Gastrocnemius medialis (tissue), 4 donors: ENCODE measurements at regions not wholly inside any gene's neighbourhood (a gene's known extent, or its start where the extent isn't known, plus 50 kb on each side); places are given as distances from the start of the nearest gene placed in this dataset.

Source experiments
- ATAC-seq, 2 donors: fragments of 150-250 bp; one replicate each; pipeline ENCODE4 v1.9.1; 2016
- DNase-seq, 2 donors: peaks; one replicate each; pipeline ENCODE4 v3.0.0-alpha.2; 2019
- H3K27ac ChIP-seq, 4 donors: fragments of 200-600 bp; sonication (generic); 1 replicate in 1 of 4; 2 replicates in 3 of 4; pipeline ENCODE4 v1.5.1; 2016 to 2018; ENCODE audit warnings: mild to moderate bottlenecking in 2 of 4, moderate library complexity in 1 of 4
- H3K27me3 ChIP-seq, 3 donors: fragments of 200-600 bp; sonication (generic) in 2 of 3; 1 replicate in 1 of 3; 2 replicates in 2 of 3; pipeline versions ENCODE4 v1.5.1 to v1.6.0; 2016 to 2019; ENCODE audit warnings: mild to moderate bottlenecking in 1 of 3, moderate library complexity in 1 of 3
- H3K36me3 ChIP-seq, 2 donors: fragments of 200-600 bp; sonication (generic) in 1 of 2; one replicate each; pipeline ENCODE4 v1.5.1; 2017 to 2018
- H3K4me1 ChIP-seq, 2 donors: fragments of 200-600 bp; sonication (generic) in 1 of 2; one replicate each; pipeline ENCODE4 v1.5.1; 2016 to 2017; ENCODE audit warnings: mild to moderate bottlenecking in 2 of 2
- H3K4me3 ChIP-seq, 4 donors: fragments of 200-600 bp; sonication (generic) in 3 of 4; 1 replicate in 1 of 4; 2 replicates in 3 of 4; pipeline ENCODE4 v1.5.1; 2016 to 2019; ENCODE audit warnings: mild to moderate bottlenecking in 2 of 4
- H3K9me3 ChIP-seq, 3 donors: fragments of 200-600 bp; sonication (generic) in 2 of 3; 1 replicate in 1 of 3; 2 replicates in 2 of 3; pipeline ENCODE4 v1.5.1; 2016 to 2019
- POLR2A ChIP-seq, 2 donors: fragments of 450-650 bp; IDR thresholded peaks; one replicate each; pipeline ENCODE4 v1.6.1; 2017; ENCODE audit warnings: antibody characterized with exemption in 2 of 2, mild to moderate bottlenecking in 2 of 2, moderate library complexity in 2 of 2
- in situ Hi-C, 4 donors: fragments of 200-750 bp; cut with MboI; loops; one replicate each; pipeline versions ENCODE4 v1.15.0 to v1.8.0; 2017; ENCODE audit warnings: low sequenced_read_pairs in 4 of 4
- intact Hi-C: fragments of 100-400 bp; cut with DNase I; formaldehyde crosslinking; loops from one replicate; pipeline ENCODE4 v1.15.1; 2023; ENCODE audit warnings: low total_unique reads
- TF ChIP-seq, protein P1 (sequence below), 5 experiments: fragments of 450-650 bp in 3 of 5; fragments of 200-600 bp in 2 of 5; sonication (generic) in 2 of 5; IDR thresholded peaks in 4 of 5; conservative IDR thresholded peaks in 1 of 5; 1 replicate in 4 of 5; 2 replicates in 1 of 5; pipeline ENCODE4 v1.5.1; 2016 to 2019; ENCODE audit warnings: antibody characterized with exemption in 5 of 5, mild to moderate bottlenecking in 3 of 5, moderate library complexity in 3 of 5

DNA sequence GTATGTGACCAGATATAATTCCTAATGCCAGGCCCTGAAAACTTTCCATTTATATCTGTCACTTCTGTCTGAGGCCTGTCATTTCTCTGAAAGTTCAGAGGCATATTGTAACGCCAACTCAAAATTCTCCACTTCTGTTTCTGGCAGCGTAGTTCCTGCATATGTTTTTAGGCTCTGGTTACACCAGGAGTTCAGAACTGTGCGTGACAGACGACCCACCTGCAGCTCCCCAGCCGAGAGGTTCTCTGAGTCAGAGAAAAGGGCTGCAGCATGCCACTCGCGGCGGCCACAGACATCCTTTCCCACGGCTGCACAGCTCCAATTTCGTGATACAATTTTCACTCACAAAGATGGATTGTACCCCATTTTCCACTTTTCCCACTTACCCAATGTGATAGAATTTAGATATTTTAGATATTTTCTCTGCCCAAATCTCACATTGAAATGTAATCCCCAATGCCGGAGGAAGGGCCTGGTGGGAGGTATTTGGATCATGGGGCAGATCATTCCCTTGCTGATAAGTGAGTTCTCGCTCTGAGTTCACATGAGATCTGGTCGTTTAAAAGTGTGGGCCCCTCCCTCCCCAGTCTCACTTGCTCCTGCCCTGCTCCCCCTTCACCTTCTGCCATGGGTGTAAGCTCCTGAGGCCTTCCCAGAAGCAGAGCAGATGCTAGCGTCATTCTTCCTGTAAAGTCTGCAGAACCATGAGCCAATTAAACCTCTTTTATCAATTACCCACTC, 308.1 kb downstream of the LIG4 start:
- DNase-seq (no peak), ATAC-seq (no peak)
- in situ Hi-C loops = no loop called here
- no peaks in the 10 kb centered on the region for H3K9me3 ChIP-seq
- no peak for TF ChIP-seq POLR2A (IDR thresholded peaks at IDR 0.05)
- TF ChIP-seq, protein P1, sequence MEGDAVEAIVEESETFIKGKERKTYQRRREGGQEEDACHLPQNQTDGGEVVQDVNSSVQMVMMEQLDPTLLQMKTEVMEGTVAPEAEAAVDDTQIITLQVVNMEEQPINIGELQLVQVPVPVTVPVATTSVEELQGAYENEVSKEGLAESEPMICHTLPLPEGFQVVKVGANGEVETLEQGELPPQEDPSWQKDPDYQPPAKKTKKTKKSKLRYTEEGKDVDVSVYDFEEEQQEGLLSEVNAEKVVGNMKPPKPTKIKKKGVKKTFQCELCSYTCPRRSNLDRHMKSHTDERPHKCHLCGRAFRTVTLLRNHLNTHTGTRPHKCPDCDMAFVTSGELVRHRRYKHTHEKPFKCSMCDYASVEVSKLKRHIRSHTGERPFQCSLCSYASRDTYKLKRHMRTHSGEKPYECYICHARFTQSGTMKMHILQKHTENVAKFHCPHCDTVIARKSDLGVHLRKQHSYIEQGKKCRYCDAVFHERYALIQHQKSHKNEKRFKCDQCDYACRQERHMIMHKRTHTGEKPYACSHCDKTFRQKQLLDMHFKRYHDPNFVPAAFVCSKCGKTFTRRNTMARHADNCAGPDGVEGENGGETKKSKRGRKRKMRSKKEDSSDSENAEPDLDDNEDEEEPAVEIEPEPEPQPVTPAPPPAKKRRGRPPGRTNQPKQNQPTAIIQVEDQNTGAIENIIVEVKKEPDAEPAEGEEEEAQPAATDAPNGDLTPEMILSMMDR (IDR thresholded peaks at IDR 0.05 in 4 of 5, conservative IDR thresholded peaks at IDR 0.05 in 1 of 5) = no peak
- intact Hi-C loops = no loop called here
- no peaks in the 10 kb centered on the region for H3K27me3 ChIP-seq
- H3K36me3 ChIP-seq = no peaks in the 10 kb centered on the region
- no peaks in the 10 kb centered on the region for H3K4me1 ChIP-seq
- H3K27ac ChIP-seq = no peak overlapping the region
- no peak overlapping the region for H3K4me3 ChIP-seq

DNA sequence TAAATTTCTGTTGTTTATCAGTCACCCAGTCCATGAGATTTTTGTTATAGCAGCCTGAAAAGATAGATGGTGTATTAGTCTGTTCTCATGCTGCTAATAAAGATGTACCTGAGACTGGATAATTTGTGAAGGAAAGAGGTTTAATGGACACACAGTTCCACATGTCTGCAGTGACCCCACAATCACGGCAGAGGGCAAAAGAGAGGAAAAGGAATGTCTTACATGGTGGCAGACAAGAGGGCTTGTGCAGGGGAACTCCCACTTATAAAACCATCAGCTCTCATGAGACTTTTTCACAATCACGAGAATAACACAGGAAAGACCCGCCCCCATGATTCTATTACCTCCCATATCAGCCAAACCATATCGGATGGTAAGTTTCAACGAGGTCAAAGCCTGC, 309.2 kb downstream of the LIG4 start:
- DNase-seq (no peak), ATAC-seq (no peak)
- Histone ChIP-seq H3K27ac (no peak overlapping the region), H3K4me1 (no peaks in the 10 kb centered on the region), H3K27me3 (no peaks in the 10 kb centered on the region), H3K4me3 (no peak overlapping the region), H3K36me3 (no peaks in the 10 kb centered on the region), H3K9me3 (no peaks in the 10 kb centered on the region)
- in situ Hi-C loops (no loop called here), intact Hi-C loops (no loop called here)
- TF ChIP-seq, protein P1 (IDR thresholded peaks at IDR 0.05 in 4 of 5, conservative IDR thresholded peaks at IDR 0.05 in 1 of 5) = no peak
- no peak for TF ChIP-seq POLR2A (IDR thresholded peaks at IDR 0.05)

DNA sequence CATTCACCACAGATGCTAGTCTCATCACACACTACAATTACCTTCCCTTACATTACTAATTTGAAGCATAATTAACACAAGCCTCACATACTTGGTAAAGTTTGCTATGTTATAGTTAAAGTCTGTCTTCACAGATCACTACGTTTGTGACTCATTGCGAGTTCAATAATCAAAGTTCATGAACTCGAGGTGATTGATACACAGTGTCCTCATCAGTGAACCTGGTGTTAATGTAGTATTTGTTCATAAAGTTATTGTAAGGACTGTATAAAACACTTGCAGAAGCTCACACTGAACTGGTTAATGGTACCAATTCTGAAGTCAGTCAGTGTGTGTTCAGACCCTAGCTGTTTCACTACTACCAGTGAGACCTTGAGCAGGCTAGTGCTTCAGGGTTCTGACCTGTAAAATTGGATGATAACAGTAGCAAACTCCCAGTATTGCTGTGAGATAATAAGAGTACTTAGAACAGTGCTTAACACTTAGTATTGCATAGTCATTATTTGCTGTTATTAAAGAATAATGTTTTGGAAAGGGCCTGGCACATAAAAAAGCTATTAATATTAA, 313.3 kb downstream of the LIG4 start:
- no peaks in the 10 kb centered on the region for H3K36me3 ChIP-seq
- ATAC-seq = no peak
- H3K27ac ChIP-seq = no peak overlapping the region
- H3K27me3 ChIP-seq = no peaks in the 10 kb centered on the region
- no peak for TF ChIP-seq POLR2A (IDR thresholded peaks at IDR 0.05)
- intact Hi-C loops = no loop called here
- no peak for DNase-seq
- H3K4me3 ChIP-seq = no peak overlapping the region
- no peaks in the 10 kb centered on the region for H3K9me3 ChIP-seq
- no peaks in the 10 kb centered on the region for H3K4me1 ChIP-seq
- in situ Hi-C loops = no loop called here

DNA sequence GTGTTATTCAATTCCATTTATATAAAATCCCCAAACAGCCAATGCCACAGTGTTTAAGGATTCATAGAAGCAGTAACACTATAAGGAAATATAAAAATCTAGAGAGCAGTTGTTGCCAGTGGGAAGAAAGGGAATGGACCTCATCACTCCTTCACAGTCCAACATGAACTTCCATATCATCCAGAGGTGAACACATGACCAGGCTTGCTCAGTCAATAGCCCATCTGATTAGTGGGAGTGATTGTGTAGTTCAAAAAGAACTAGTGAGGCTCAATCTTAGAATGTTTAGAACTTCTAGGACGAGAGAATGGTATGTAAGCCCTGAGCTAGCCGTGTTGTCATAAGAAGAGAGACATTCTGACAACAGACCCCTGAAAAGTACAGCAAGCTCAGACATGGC, 314.1 kb downstream of the LIG4 start:
- Histone ChIP-seq H3K9me3 (no peaks in the 10 kb centered on the region), H3K27ac (no peak overlapping the region), H3K27me3 (no peaks in the 10 kb centered on the region), H3K4me3 (no peak overlapping the region), H3K4me1 (no peaks in the 10 kb centered on the region), H3K36me3 (no peaks in the 10 kb centered on the region)
- no peak for DNase-seq
- no peak for ATAC-seq
- in situ Hi-C loops (no loop called here), intact Hi-C loops (no loop called here)
- TF ChIP-seq, protein P1 (IDR thresholded peaks at IDR 0.05 in 4 of 5, conservative IDR thresholded peaks at IDR 0.05 in 1 of 5) = no peak
- TF ChIP-seq POLR2A (IDR thresholded peaks at IDR 0.05) = no peak

DNA sequence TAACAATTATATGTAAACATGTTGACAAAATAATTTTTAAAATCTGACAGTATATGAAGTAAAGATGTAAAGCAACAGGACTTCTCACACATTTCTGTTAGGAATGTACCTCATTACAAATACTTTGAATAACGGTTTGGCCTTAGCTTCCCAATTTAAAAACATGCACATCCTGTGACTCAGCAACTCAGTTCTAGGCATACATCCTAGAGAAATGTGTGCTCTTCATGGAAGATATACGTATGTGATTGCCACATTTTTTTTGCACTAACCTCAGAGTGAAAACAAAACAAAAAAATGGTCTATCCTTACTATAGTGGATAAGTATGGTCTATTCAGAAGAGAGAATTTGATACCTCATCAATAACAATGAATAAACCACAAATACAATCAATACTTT, 314.6 kb downstream of the LIG4 start:
- in situ Hi-C loops = no loop called here
- no peak overlapping the region for H3K27ac ChIP-seq
- ATAC-seq (no peak), DNase-seq (no peak)
- H3K36me3 ChIP-seq = no peaks in the 10 kb centered on the region
- no peaks in the 10 kb centered on the region for H3K4me1 ChIP-seq
- TF ChIP-seq POLR2A (IDR thresholded peaks at IDR 0.05) = no peak
- TF ChIP-seq, protein P1 (IDR thresholded peaks at IDR 0.05 in 4 of 5, conservative IDR thresholded peaks at IDR 0.05 in 1 of 5) = no peak
- intact Hi-C loops = no loop called here
- no peaks in the 10 kb centered on the region for H3K27me3 ChIP-seq
- no peak overlapping the region for H3K4me3 ChIP-seq
- no peaks in the 10 kb centered on the region for H3K9me3 ChIP-seq
